KMS-11 (cell line): ENCODE measurements at regions not wholly inside any gene's neighbourhood (a gene's known extent, or its start where the extent isn't known, plus 50 kb on each side); places are given as distances from the start of the nearest gene placed in this dataset.

Experiments
- H2AFZ ChIP-seq: fragments of 200-600 bp; sonication (generic); 2 replicates; pipeline ENCODE4 v1.6.1; 2016; ENCODE audit warnings: antibody characterized with exemption, mixed run types, low read depth
- H3K27ac ChIP-seq: fragments of 200-600 bp; sonication (generic); 2 replicates; pipeline ENCODE4 v1.6.1; 2016; ENCODE audit warnings: mild to moderate bottlenecking, mixed run types
- H3K27me3 ChIP-seq: fragments of 200-600 bp; sonication (generic); 2 replicates; pipeline ENCODE4 v1.6.1; 2017; ENCODE audit warnings: mild to moderate bottlenecking, low read depth, mixed run types, moderate library complexity; ENCODE audit not compliant: insufficient read depth
- H3K36me3 ChIP-seq: fragments of 200-600 bp; sonication (generic); 2 replicates; pipeline ENCODE4 v1.6.1; 2017; ENCODE audit warnings: mild to moderate bottlenecking, mixed run types; ENCODE audit not compliant: insufficient read depth
- H3K4me1 ChIP-seq: fragments of 200-600 bp; sonication (generic); 2 replicates; pipeline ENCODE4 v1.6.1; 2016; ENCODE audit warnings: mild to moderate bottlenecking, low read depth, mixed run types; ENCODE audit not compliant: poor library complexity, severe bottlenecking
- H3K4me2 ChIP-seq: fragments of 200-600 bp; sonication (generic); 2 replicates; pipeline ENCODE4 v1.7.0; 2016; ENCODE audit warnings: mild to moderate bottlenecking, mixed run types
- H3K4me3 ChIP-seq: fragments of 200-600 bp; sonication (generic); IDR thresholded peaks from 2 replicates; pipeline ENCODE4 v1.6.1; 2017; ENCODE audit warnings: low read depth, low read length, mixed read lengths; ENCODE audit not compliant: insufficient read depth
- H3K79me2 ChIP-seq: fragments of 200-600 bp; sonication (generic); 2 replicates; pipeline ENCODE4 v1.6.1; 2016; ENCODE audit warnings: low read depth, mixed run types; ENCODE audit not compliant: insufficient read depth
- H3K9ac ChIP-seq: fragments of 200-600 bp; sonication (generic); 2 replicates; pipeline ENCODE4 v1.6.1; 2016; ENCODE audit warnings: mild to moderate bottlenecking, mixed run types
- H4K20me1 ChIP-seq: fragments of 200-600 bp; sonication (generic); 2 replicates; pipeline ENCODE4 v1.6.1; 2016; ENCODE audit warnings: mild to moderate bottlenecking, mixed run types; ENCODE audit not compliant: insufficient read depth
- CTCF ChIP-seq: fragments of 200-600 bp; sonication (generic); conservative IDR thresholded peaks from 2 replicates; pipeline ENCODE4 v1.6.1; 2017; ENCODE audit warnings: low read depth, mild to moderate bottlenecking, antibody characterized with exemption, low read length, moderate library complexity, mixed read lengths

DNA sequence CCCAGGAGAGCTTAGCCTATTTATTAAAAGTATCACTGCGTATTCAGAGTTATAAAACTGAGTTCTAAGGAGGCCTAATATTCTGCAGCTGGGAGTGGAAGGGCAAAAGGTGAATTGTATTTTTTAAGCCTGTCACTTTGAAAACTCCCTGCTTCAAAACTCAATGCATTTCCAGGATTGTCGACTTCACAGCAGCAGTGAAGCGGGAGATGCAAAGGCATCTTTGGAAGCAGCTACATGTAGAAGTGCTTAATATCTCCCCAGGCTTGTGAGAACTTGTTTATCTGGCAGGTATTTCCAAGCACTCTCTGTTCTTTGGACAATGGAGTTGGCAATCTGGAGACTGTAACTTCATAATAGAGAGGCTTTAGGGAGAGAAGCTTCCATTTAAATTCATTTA, 717.5 kb upstream of the SLIT2 start:
- Histone ChIP-seq H3K9ac (no peak overlapping the region), H3K4me3 (no peak overlapping the region), H3K4me1 (no peaks in the 10 kb centered on the region), H3K4me2 (no peak overlapping the region), H2AFZ (no peak overlapping the region), H3K79me2 (no peaks in the 10 kb centered on the region), H3K27ac (no peak overlapping the region), H4K20me1 (no peaks in the 10 kb centered on the region), H3K27me3 (no peaks in the 10 kb centered on the region), H3K36me3 (no peaks in the 10 kb centered on the region)
- TF ChIP-seq CTCF = no peak

GRCh38 chr4:19531906-19532848, 719.5 kb upstream of the SLIT2 start:
- Histone ChIP-seq H3K27me3 (no peaks in the 10 kb centered on the region), H3K4me1 (no peaks in the 10 kb centered on the region), H4K20me1 (no peaks in the 10 kb centered on the region), H2AFZ (no peak overlapping the region), H3K36me3 (no peaks in the 10 kb centered on the region), H3K4me3 (no peak overlapping the region), H3K9ac (no peak overlapping the region), H3K79me2 (no peaks in the 10 kb centered on the region), H3K4me2 (no peak overlapping the region), H3K27ac (no peak overlapping the region)
- TF ChIP-seq CTCF = no peak

DNA sequence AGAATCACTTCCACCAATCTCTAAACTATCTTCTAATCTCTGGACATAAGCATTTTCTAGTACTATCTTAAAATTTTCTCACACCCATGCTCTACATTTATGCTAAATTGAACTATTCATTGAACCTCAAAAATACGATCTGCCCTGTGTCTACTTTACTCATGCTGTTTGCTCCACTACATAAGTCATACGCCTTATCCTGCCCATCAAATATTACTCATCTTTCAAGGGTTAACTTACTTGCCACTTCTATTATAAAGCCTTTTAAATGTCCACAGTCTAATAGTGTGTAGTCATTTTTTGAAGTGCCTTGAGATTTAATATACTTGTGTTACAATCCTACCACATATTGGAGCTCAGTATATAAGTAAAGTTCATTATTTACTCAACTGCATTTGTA, 727.7 kb upstream of the SLIT2 start:
- H3K27ac ChIP-seq = no peak overlapping the region
- H3K27me3 ChIP-seq = no peaks in the 10 kb centered on the region
- H3K36me3 ChIP-seq = no peaks in the 10 kb centered on the region
- no peaks in the 10 kb centered on the region for H3K4me1 ChIP-seq
- H2AFZ ChIP-seq = no peak overlapping the region
- no peak overlapping the region for H3K9ac ChIP-seq
- H4K20me1 ChIP-seq = no peaks in the 10 kb centered on the region
- H3K4me3 ChIP-seq = no peak overlapping the region
- TF ChIP-seq CTCF = no peak
- no peak overlapping the region for H3K4me2 ChIP-seq
- no peaks in the 10 kb centered on the region for H3K79me2 ChIP-seq

- H3K4me3 ChIP-seq = no peak overlapping the region
- no peaks in the 10 kb centered on the region for H3K79me2 ChIP-seq
- H2AFZ ChIP-seq = no peak overlapping the region
- no peaks in the 10 kb centered on the region for H3K36me3 ChIP-seq
- H3K27me3 ChIP-seq = no peaks in the 10 kb centered on the region
- H3K9ac ChIP-seq = no peak overlapping the region
- TF ChIP-seq CTCF = no peak
- H3K4me1 ChIP-seq = no peaks in the 10 kb centered on the region
- H3K4me2 ChIP-seq = no peak overlapping the region
- no peak overlapping the region for H3K27ac ChIP-seq
- no peaks in the 10 kb centered on the region for H4K20me1 ChIP-seq
These were observed 728.7 kb upstream of the SLIT2 start for GRCh38 chr4:19522966-19523365.
